GM12878 (cell line): ENCODE measurements at regions not wholly inside any gene's neighbourhood (a gene's known extent, or its start where the extent isn't known, plus 50 kb on each side); places are given as distances from the start of the nearest gene placed in this dataset.

Experiments
- ATAC-seq: fragments of 200-7000 bp; cut with Tn5 transposase; 3 replicates; pipeline ENCODE4 v1.9.1; 2020; ENCODE audit warnings: mild to moderate bottlenecking, moderate library complexity
- BruUV-seq: library from RNA; stranded (reverse); fragments of 400-500 nt; replicated peaks from 2 replicates; lab custom pipeline; 2021; lab: Mats Ljungman, UMichigan
- CTCF ChIA-PET: fragments of 300-600 bp; sonication (Branson Sonifier 250); formaldehyde crosslinking; extraction: SDS; loops from one replicate; lab custom pipeline; 2021; ENCODE audit warnings: inconsistent platforms; lab: Yijun Ruan, JAX
- POLR2A ChIA-PET: fragments of 350-600 bp; formaldehyde crosslinking; extraction: SDS; loops from one replicate; lab custom pipeline; 2021; ENCODE audit warnings: inconsistent platforms; lab: Charles Lee
- RAD21 ChIA-PET: fragments of 300-600 bp; sonication (Branson Sonifier 250); formaldehyde crosslinking; loops from one replicate; lab custom pipeline; 2023; ENCODE audit warnings: antibody characterized with exemption; ENCODE audit not compliant: unreplicated experiment; lab: Charles Lee
- SMC1A ChIA-PET: fragments of 300-600 bp; sonication (Branson Sonifier 250); formaldehyde crosslinking; loops from one replicate; lab custom pipeline; 2023; ENCODE audit not compliant: unreplicated experiment, uncharacterized antibody; lab: Charles Lee
- DNase-seq: peaks from one replicate; pipeline ENCODE4 v3.0.0-alpha.2; 2011; ENCODE audit warnings: low read depth, low spot score
- FAIRE-seq: peaks from 3 replicates; lab custom pipeline; 2011; peaks lifted over from hg19 to GRCh38; lab: Jason Lieb, UNC
- H2AFZ ChIP-seq: 2 replicates; pipeline ENCODE4 v1.6.0; 2011; ENCODE audit warnings: low read depth, low read length, control low read depth; ENCODE audit not compliant: control insufficient read depth
- H3K27ac ChIP-seq: 2 replicates; pipeline ENCODE4 v1.5.1; 2011; ENCODE audit warnings: control low read depth; ENCODE audit not compliant: control insufficient read depth, insufficient read depth
- H3K27me3 ChIP-seq, 2 experiments: replicated peaks in 1 of 2; 2 replicates each; pipeline versions ENCODE4 v1.6.0 to v1.6.1; 2011; ENCODE audit warnings: low read length in 1 of 2; ENCODE audit not compliant: control insufficient read depth in 2 of 2, insufficient read depth in 2 of 2
- H3K36me3 ChIP-seq, 2 experiments: 2 replicates each; pipeline ENCODE4 v1.5.1; 2011; ENCODE audit warnings: low read length in 1 of 2; ENCODE audit not compliant: control insufficient read depth in 2 of 2, insufficient read depth in 2 of 2
- H3K4me1 ChIP-seq: 2 replicates; pipeline ENCODE4 v1.6.1; 2011; ENCODE audit warnings: mild to moderate bottlenecking, low read length, moderate library complexity, mixed read lengths; ENCODE audit not compliant: control insufficient read depth, insufficient read depth
- H3K4me2 ChIP-seq: 2 replicates; pipeline ENCODE4 v1.6.0; 2011; ENCODE audit warnings: control low read depth; ENCODE audit not compliant: control insufficient read depth, insufficient read depth
- H3K4me3 ChIP-seq: fragments of 200-600 bp; sonication (generic); 2 replicates; pipeline ENCODE4 v1.5.1; 2016
- H3K79me2 ChIP-seq: 2 replicates; pipeline ENCODE4 v1.6.0; 2011; ENCODE audit warnings: low read length; ENCODE audit not compliant: control insufficient read depth, insufficient read depth
- H3K9ac ChIP-seq: 2 replicates; pipeline ENCODE4 v1.8.0; 2011; ENCODE audit warnings: low read length, control low read depth, mixed read lengths; ENCODE audit not compliant: control insufficient read depth, insufficient read depth
- H3K9me3 ChIP-seq: replicated peaks from 3 replicates; pipeline ENCODE4 v1.5.1; 2011; ENCODE audit warnings: mild to moderate bottlenecking, low read length; ENCODE audit not compliant: control insufficient read depth, insufficient read depth
- H4K20me1 ChIP-seq: 2 replicates; pipeline ENCODE4 v1.6.0; 2011; ENCODE audit not compliant: control insufficient read depth, insufficient read depth
- ATF2 ChIP-seq: IDR thresholded peaks from 2 replicates; pipeline ENCODE4 v1.6.1; 2012; ENCODE audit warnings: low read length, inconsistent platforms
- BMI1 ChIP-seq: fragments of 450-650 bp; IDR thresholded peaks from 2 replicates; pipeline ENCODE4 v1.6.1; 2016; ENCODE audit warnings: mild to moderate bottlenecking, moderate library complexity, borderline replicate concordance
- CREB1 ChIP-seq: IDR thresholded peaks from 2 replicates; pipeline ENCODE4 v1.6.1; 2012; ENCODE audit warnings: low read depth, mild to moderate bottlenecking, inconsistent platforms
- GABPA ChIP-seq: IDR thresholded peaks from 2 replicates; pipeline ENCODE4 v1.6.1; 2014; ENCODE audit warnings: antibody characterized with exemption, low read depth, mild to moderate bottlenecking, inconsistent platforms
- IKZF1 ChIP-seq: fragments of 450-650 bp; conservative IDR thresholded peaks from 2 replicates; pipeline ENCODE4 v1.6.1; 2017; ENCODE audit warnings: antibody characterized with exemption, mild to moderate bottlenecking
- KDM1A ChIP-seq: fragments of 200-600 bp; sonication (generic); IDR thresholded peaks from 2 replicates; pipeline ENCODE4 v1.6.1; 2016; ENCODE audit warnings: borderline replicate concordance
- MAX ChIP-seq: IDR thresholded peaks from 2 replicates; pipeline ENCODE4 v1.6.1; 2012; ENCODE audit warnings: low read depth, low read length, improper control_type of control experiment
- MTA2 ChIP-seq: fragments of 450-650 bp; IDR thresholded peaks from 2 replicates; pipeline ENCODE4 v1.6.1; 2016; ENCODE audit warnings: low read depth, mild to moderate bottlenecking, moderate library complexity
- MYC ChIP-seq: IDR thresholded peaks from 2 replicates; pipeline ENCODE4 v1.6.1; 2011; ENCODE audit warnings: mild to moderate bottlenecking, low read length, moderate library complexity, inconsistent platforms; ENCODE audit not compliant: insufficient read depth, insufficient replicate concordance, insufficient read length, severe bottlenecking
- NFXL1 ChIP-seq: fragments of 450-650 bp; IDR thresholded peaks from 2 replicates; pipeline ENCODE4 v1.6.1; 2017; ENCODE audit warnings: antibody characterized with exemption, mild to moderate bottlenecking, borderline replicate concordance
- NR2C1 ChIP-seq: fragments of 450-650 bp; IDR thresholded peaks from 2 replicates; pipeline ENCODE4 v1.6.1; 2017; ENCODE audit warnings: antibody characterized with exemption, mild to moderate bottlenecking, moderate library complexity
- PAX5 ChIP-seq: IDR thresholded peaks from 2 replicates; pipeline ENCODE4 v1.6.1; 2011; ENCODE audit warnings: low read depth, low read length, borderline replicate concordance
- POLR2AphosphoS5 ChIP-seq: IDR thresholded peaks from 2 replicates; pipeline ENCODE4 v1.6.1; 2011; ENCODE audit warnings: mild to moderate bottlenecking, low read length, inconsistent platforms
- POU2F2 ChIP-seq: IDR thresholded peaks from 3 replicates; pipeline ENCODE4 v1.6.1; 2011; ENCODE audit warnings: low read depth, mild to moderate bottlenecking, low read length, borderline replicate concordance
- PRDM15 ChIP-seq: fragments of 450-650 bp; formaldehyde crosslinking; IDR thresholded peaks from 2 replicates; pipeline ENCODE4 v1.4.0; 2020; ENCODE audit warnings: mild to moderate bottlenecking, moderate library complexity
- RAD21 ChIP-seq: IDR thresholded peaks from 2 replicates; pipeline ENCODE4 v1.6.1; 2011; ENCODE audit warnings: mild to moderate bottlenecking, low read depth, low read length, moderate library complexity; ENCODE audit not compliant: insufficient read depth
- SREBF1 ChIP-seq: IDR thresholded peaks from 2 replicates; pipeline ENCODE4 v1.6.1; 2012; ENCODE audit warnings: mild to moderate bottlenecking, low read length
- STAT1 ChIP-seq: fragments of 450-650 bp; conservative IDR thresholded peaks from 2 replicates; pipeline ENCODE4 v1.6.1; 2014; ENCODE audit warnings: antibody characterized with exemption, mild to moderate bottlenecking
- WGBS: methylation state at CpG from one replicate; pipeline ENCODE4 v1.1.6; 2016; ENCODE audit warnings: low lambda C conversion rate; ENCODE audit not compliant: insufficient replicate concordance, insufficient coverage; ENCODE audit errors: missing lambda C conversion rate; 5-methylcytosine and 5-hydroxymethylcytosine counted together
- in situ Hi-C: fragments of 300-500 bp; cut with MboI; formaldehyde crosslinking; loops from 9 replicates; pipeline ENCODE4 v1.14.3; 2018; ENCODE audit warnings: mixed read lengths
- intact Hi-C: fragments of 100-400 bp; cut with micrococcal nuclease; formaldehyde crosslinking; loops from one replicate; pipeline ENCODE4 v1.14.2; 2022; ENCODE audit not compliant: unreplicated experiment

- WGBS, result 53% methylated on average over 20 of the region's 20 CpGs
- no peak overlapping the region for H3K9ac ChIP-seq
- TF ChIP-seq POU2F2, result no peak
- no peak for TF ChIP-seq BMI1
- no peak for TF ChIP-seq MYC
- TF ChIP-seq PAX5, result no peak
- TF ChIP-seq STAT1, result no peak
- no peak for TF ChIP-seq ATF2
- TF ChIP-seq MTA2, result no peak
- no peak for TF ChIP-seq POLR2AphosphoS5
- no peak for TF ChIP-seq MAX
- TF ChIP-seq CREB1, result no peak
- TF ChIP-seq KDM1A, result no peak
- no peak for TF ChIP-seq NR2C1
- TF ChIP-seq GABPA, result no peak
- TF ChIP-seq IKZF1, result no peak
- no peak for TF ChIP-seq NFXL1
- TF ChIP-seq RAD21, result no peak
- no peak for TF ChIP-seq PRDM15 (CRISPR knock-in tag)
- no peak for TF ChIP-seq SREBF1
These were observed 138.7 kb upstream of the PPP1R26 start for GRCh38 chr9:135340726-135341475.

More at GRCh38 chr9:135340726-135341475, 138.7 kb upstream of the PPP1R26 start:
- Histone ChIP-seq H3K9me3 (no peaks in the 10 kb centered on the region), H3K27me3 (peaks cover 0 to 4% of the 10 kb centered on the region in 2 experiments; a peak in 2 of 4 replicates), H2AFZ (no peak overlapping the region), H3K4me3 (no peak overlapping the region), H3K79me2 (no peaks in the 10 kb centered on the region), H3K27ac (no peak overlapping the region), H3K4me1 (no peaks in the 10 kb centered on the region), H3K36me3 (no peaks in the 10 kb centered on the region), H3K4me2 (no peak overlapping the region), H4K20me1 (no peaks in the 10 kb centered on the region)
- in situ Hi-C loops (loop anchor here (10.0 kb wide), 1 partner anchor 646 kb away; no protein-coding TSS in a partner anchor), intact Hi-C loops (no loop called here)
- CTCF ChIA-PET, result no interaction called here
- ATAC-seq (no peak), DNase-seq (no peak), FAIRE-seq (no peak)
- RAD21 ChIA-PET, result no interaction called here
- BruUV-seq, result no TSS peak
- SMC1A ChIA-PET, result no interaction called here
- POLR2A ChIA-PET, result interaction anchor here (0.5 kb wide), 1 partner anchor 440 kb away, joined by 3 read pairs; no protein-coding TSS in a partner anchor
